ENCODE measurements at regions not wholly inside any gene's neighbourhood (a gene's known extent, or its start where the extent isn't known, plus 50 kb on each side); places are given as distances from the start of the nearest gene placed in this dataset.

- no peak for DNase-seq (ENCODE audit: low read depth in 2 of 2)
Observed at GRCh38 chr2:58680755-58681310, 439.7 kb upstream of the FANCL start.

GRCh38 chr2:58677748-58678147 lies 436.6 kb upstream of the FANCL start:
- no peak for DNase-seq (ENCODE audit: low read depth in 2 of 2)

- no peak for DNase-seq (ENCODE audit: low read depth in 2 of 2)
Observed at GRCh38 chr2:58671675-58672074, 430.6 kb upstream of the FANCL start.

GRCh38 chr2:58669998-58670397 lies 428.9 kb upstream of the FANCL start:
- DNase-seq (ENCODE audit: low read depth in 2 of 2) = no peak

- DNase-seq (ENCODE audit: low read depth in 2 of 2) = no peak
Observed at GRCh38 chr2:58667137-58667774, 426.1 kb upstream of the FANCL start.

- no peak for DNase-seq (ENCODE audit: low read depth in 2 of 2)
Observed at GRCh38 chr2:58666323-58666970, 425.3 kb upstream of the FANCL start.

GRCh38 chr2:58665154-58665553 lies 424.0 kb upstream of the FANCL start:
- no peak for DNase-seq (ENCODE audit: low read depth in 2 of 2)

- no peak for DNase-seq (ENCODE audit: low read depth in 2 of 2)
Observed at GRCh38 chr2:58664523-58665151, 423.5 kb upstream of the FANCL start.

- no peak for DNase-seq (ENCODE audit: low read depth in 2 of 2)
Observed at GRCh38 chr2:58660046-58660445, 418.9 kb upstream of the FANCL start.

GRCh38 chr2:58655152-58655551 lies 414.0 kb upstream of the FANCL start:
- no peak for DNase-seq (ENCODE audit: low read depth in 2 of 2)

GRCh38 chr2:58651930-58652329 lies 410.8 kb upstream of the FANCL start:
- no peak for DNase-seq (ENCODE audit: low read depth in 2 of 2)

GRCh38 chr2:58650781-58651180 lies 409.7 kb upstream of the FANCL start:
- no peak for DNase-seq (ENCODE audit: low read depth in 2 of 2)

GRCh38 chr2:58649756-58650155 lies 408.6 kb upstream of the FANCL start:
- no peak for DNase-seq (ENCODE audit: low read depth in 2 of 2)

- no peak for DNase-seq (ENCODE audit: low read depth in 2 of 2)
Observed at GRCh38 chr2:58645017-58645416, 403.9 kb upstream of the FANCL start.

- DNase-seq (ENCODE audit: low read depth in 2 of 2) = no peak
Observed at GRCh38 chr2:58644451-58644850, 403.3 kb upstream of the FANCL start.

- DNase-seq (ENCODE audit: low read depth in 2 of 2) = no peak
Observed at GRCh38 chr2:58641001-58641400, 399.9 kb upstream of the FANCL start.

GRCh38 chr2:58640042-58640441 lies 398.9 kb upstream of the FANCL start:
- DNase-seq (ENCODE audit: low read depth in 2 of 2) = no peak

GRCh38 chr2:58638256-58638805 lies 397.2 kb upstream of the FANCL start:
- no peak for DNase-seq (ENCODE audit: low read depth in 2 of 2)

GRCh38 chr2:58636872-58637271 lies 395.7 kb upstream of the FANCL start:
- DNase-seq (ENCODE audit: low read depth in 2 of 2) = no peak

GRCh38 chr2:58635801-58636375 lies 394.8 kb upstream of the FANCL start:
- DNase-seq (ENCODE audit: low read depth in 2 of 2) = no peak

GRCh38 chr2:58634653-58635370 lies 393.7 kb upstream of the FANCL start:
- DNase-seq (ENCODE audit: low read depth in 2 of 2) = no peak
